Inferior parietal cortex (tissue), 1 donor: ENCODE measurements at regions not wholly inside any gene's neighbourhood (a gene's known extent, or its start where the extent isn't known, plus 50 kb on each side); places are given as distances from the start of the nearest gene placed in this dataset.
"Not testable (repeated sequence)": the region's sequence is repeated elsewhere in the genome, so short reads cannot be mapped to it uniquely, and the experiment has no call there.

ENCODE experiments used
- DNase-seq: peaks from one replicate; pipeline ENCODE4 v3.0.0-alpha.2; 2016; ENCODE audit errors: extremely low spot score

- DNase-seq = no peak
Measured at GRCh38 chr5:1748271-1748670, 51.4 kb downstream of the MRPL36 start.

- DNase-seq = no peak
Measured at GRCh38 chr5:1747803-1748085, 51.9 kb downstream of the MRPL36 start.

- no peak for DNase-seq
Measured at GRCh38 chr5:1747079-1747802, 52.4 kb downstream of the MRPL36 start.

- no peak for DNase-seq
Measured at GRCh38 chr5:1746371-1747078, 53.1 kb downstream of the MRPL36 start.

- DNase-seq = no peak
Measured at GRCh38 chr5:1745796-1746370, 53.8 kb downstream of the MRPL36 start.

- DNase-seq = no peak
Measured at GRCh38 chr5:1745123-1745795, 54.4 kb downstream of the MRPL36 start.

- no peak for DNase-seq
Measured at GRCh38 chr5:1744393-1745122, 55.1 kb downstream of the MRPL36 start.

- DNase-seq = no peak
Measured at GRCh38 chr5:1743769-1744085, 55.9 kb downstream of the MRPL36 start.

GRCh38 chr5:1743061-1743768 is 56.4 kb downstream of the MRPL36 start:
- DNase-seq = no peak

- no peak for DNase-seq
Measured at GRCh38 chr5:1737790-1738405, 61.7 kb downstream of the MRPL36 start.

- no peak for DNase-seq
Measured at GRCh38 chr5:1736889-1737711, 62.5 kb downstream of the MRPL36 start.

GRCh38 chr5:1736065-1736464 is 63.6 kb downstream of the MRPL36 start:
- DNase-seq = no peak

GRCh38 chr5:1735320-1735970 is 64.2 kb downstream of the MRPL36 start:
- no peak for DNase-seq

GRCh38 chr5:1734908-1735289 is 64.7 kb downstream of the MRPL36 start:
- no peak for DNase-seq

GRCh38 chr5:1734271-1734907 is 65.2 kb downstream of the MRPL36 start:
- DNase-seq = no peak

GRCh38 chr5:1733369-1733768 is 66.3 kb downstream of the MRPL36 start:
- DNase-seq = no peak

GRCh38 chr5:1732945-1733344 is 66.7 kb downstream of the MRPL36 start:
- no peak for DNase-seq

GRCh38 chr5:1732238-1732941 is 67.2 kb downstream of the MRPL36 start:
- DNase-seq = no peak

- not testable (repeated sequence) for DNase-seq
Measured at GRCh38 chr5:1731855-1732237, 67.8 kb downstream of the MRPL36 start.
